RWPE2 (cell line): ENCODE measurements at regions not wholly inside any gene's neighbourhood (a gene's known extent, or its start where the extent isn't known, plus 50 kb on each side); places are given as distances from the start of the nearest gene placed in this dataset.

Experiments
- ATAC-seq: fragments of 200-7000 bp; cut with Tn5 transposase; 3 replicates; pipeline ENCODE4 v1.9.1; 2021; ENCODE audit warnings: low read depth
- DNase-seq: peaks from one replicate; pipeline ENCODE4 v3.0.0-alpha.2; 2020; ENCODE audit warnings: low spot score
- H3K27ac ChIP-seq: fragments of 450-650 bp; 2 replicates; pipeline ENCODE4 v1.5.1; 2017; ENCODE audit warnings: mild to moderate bottlenecking; ENCODE audit not compliant: poor library complexity, severe bottlenecking
- H3K27me3 ChIP-seq: fragments of 250-450 bp; sonication (Bioruptor Pico); 2 replicates; pipeline ENCODE4 v1.5.1; 2021; ENCODE audit warnings: mild to moderate bottlenecking, moderate library complexity; ENCODE audit not compliant: insufficient read depth, poor library complexity, severe bottlenecking
- H3K36me3 ChIP-seq: fragments of 250-450 bp; sonication (Bioruptor Pico); 2 replicates; pipeline ENCODE4 v1.5.1; 2020; ENCODE audit warnings: low read depth, mild to moderate bottlenecking, moderate library complexity
- H3K4me1 ChIP-seq: fragments of 250-450 bp; sonication (Bioruptor Pico); 2 replicates; pipeline ENCODE4 v1.5.1; 2021; ENCODE audit warnings: mild to moderate bottlenecking, moderate library complexity; ENCODE audit not compliant: insufficient read depth, poor library complexity, severe bottlenecking
- H3K4me3 ChIP-seq: fragments of 250-450 bp; sonication (Bioruptor Pico); 2 replicates; pipeline ENCODE4 v1.5.1; 2021; ENCODE audit warnings: mild to moderate bottlenecking, moderate library complexity; ENCODE audit not compliant: severe bottlenecking
- H3K9me3 ChIP-seq: fragments of 250-450 bp; sonication (Bioruptor Pico); 2 replicates; pipeline ENCODE4 v1.5.1; 2021; ENCODE audit warnings: mild to moderate bottlenecking, moderate library complexity; ENCODE audit not compliant: severe bottlenecking
- TF ChIP-seq, protein P1 (sequence below): fragments of 450-650 bp; IDR thresholded peaks from one replicate; pipeline ENCODE4 v1.5.1; 2017; ENCODE audit warnings: mild to moderate bottlenecking, moderate library complexity; ENCODE audit not compliant: poor library complexity, severe bottlenecking

DNA sequence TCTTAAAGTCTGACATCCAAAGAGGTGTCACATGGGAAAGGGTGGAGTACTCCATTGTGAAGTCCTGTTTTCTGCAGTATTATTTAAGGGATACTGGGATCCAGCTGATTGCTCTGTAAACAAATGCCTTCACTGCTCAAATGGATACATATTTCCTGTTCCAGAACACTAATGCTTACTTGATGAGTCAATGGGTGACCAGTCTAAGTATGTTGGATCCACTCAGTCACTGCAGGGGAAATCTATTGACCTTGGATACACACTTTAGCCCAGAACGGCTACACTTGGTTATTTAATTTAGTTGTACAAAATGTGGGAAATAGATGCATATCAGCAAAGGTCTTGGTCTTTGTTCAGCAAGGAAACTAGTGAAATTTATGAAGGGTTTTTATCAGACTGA lies 261.4 kb downstream of the MAP2K4 start:
- ATAC-seq (peak; percentile 70), DNase-seq (no peak)
- Histone ChIP-seq H3K4me1 (no peaks in the 10 kb centered on the region), H3K27ac (no peak overlapping the region), H3K36me3 (no peaks in the 10 kb centered on the region), H3K4me3 (no peak overlapping the region), H3K27me3 (no peaks in the 10 kb centered on the region), H3K9me3 (no peaks in the 10 kb centered on the region)
- TF ChIP-seq, protein P1, sequence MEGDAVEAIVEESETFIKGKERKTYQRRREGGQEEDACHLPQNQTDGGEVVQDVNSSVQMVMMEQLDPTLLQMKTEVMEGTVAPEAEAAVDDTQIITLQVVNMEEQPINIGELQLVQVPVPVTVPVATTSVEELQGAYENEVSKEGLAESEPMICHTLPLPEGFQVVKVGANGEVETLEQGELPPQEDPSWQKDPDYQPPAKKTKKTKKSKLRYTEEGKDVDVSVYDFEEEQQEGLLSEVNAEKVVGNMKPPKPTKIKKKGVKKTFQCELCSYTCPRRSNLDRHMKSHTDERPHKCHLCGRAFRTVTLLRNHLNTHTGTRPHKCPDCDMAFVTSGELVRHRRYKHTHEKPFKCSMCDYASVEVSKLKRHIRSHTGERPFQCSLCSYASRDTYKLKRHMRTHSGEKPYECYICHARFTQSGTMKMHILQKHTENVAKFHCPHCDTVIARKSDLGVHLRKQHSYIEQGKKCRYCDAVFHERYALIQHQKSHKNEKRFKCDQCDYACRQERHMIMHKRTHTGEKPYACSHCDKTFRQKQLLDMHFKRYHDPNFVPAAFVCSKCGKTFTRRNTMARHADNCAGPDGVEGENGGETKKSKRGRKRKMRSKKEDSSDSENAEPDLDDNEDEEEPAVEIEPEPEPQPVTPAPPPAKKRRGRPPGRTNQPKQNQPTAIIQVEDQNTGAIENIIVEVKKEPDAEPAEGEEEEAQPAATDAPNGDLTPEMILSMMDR: no peak

- DNase-seq (no peak), ATAC-seq (no peak)
- no peaks in the 10 kb centered on the region for H3K36me3 ChIP-seq
- TF ChIP-seq, protein P1: no peak
- H3K27me3 ChIP-seq: no peaks in the 10 kb centered on the region
- no peaks in the 10 kb centered on the region for H3K4me1 ChIP-seq
- no peak overlapping the region for H3K4me3 ChIP-seq
- H3K9me3 ChIP-seq: no peaks in the 10 kb centered on the region
- H3K27ac ChIP-seq: no peak overlapping the region
Measured at GRCh38 chr17:12287953-12288352, 267.3 kb downstream of the MAP2K4 start.

DNA sequence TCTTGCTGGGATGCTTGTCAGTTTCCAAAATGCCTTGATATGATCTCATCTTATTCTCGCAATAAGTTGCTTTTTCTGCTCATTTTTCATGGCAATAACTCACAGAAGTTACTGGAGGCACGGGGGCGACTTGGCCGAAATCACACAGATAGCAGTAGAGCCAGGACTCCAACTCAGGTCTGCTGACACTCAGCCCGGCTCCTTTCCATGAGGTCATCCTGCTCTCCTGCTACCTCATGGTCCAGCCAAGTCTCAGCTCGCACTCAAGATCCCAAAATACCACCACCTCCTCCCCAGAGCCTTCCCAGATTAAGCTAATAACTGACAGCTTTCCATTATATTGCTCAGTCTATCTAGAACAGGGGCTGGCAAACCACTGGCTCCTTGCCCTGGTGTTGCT lies 269.5 kb downstream of the MAP2K4 start:
- TF ChIP-seq, protein P1: no peak

GRCh38 chr17:12296209-12296625 lies 275.5 kb downstream of the MAP2K4 start:
- H3K27ac ChIP-seq: no peak overlapping the region
- H3K4me3 ChIP-seq: no peak overlapping the region
- no peaks in the 10 kb centered on the region for H3K36me3 ChIP-seq
- no peaks in the 10 kb centered on the region for H3K27me3 ChIP-seq
- DNase-seq: no peak
- TF ChIP-seq, protein P1: no peak
- no peak for ATAC-seq
- no peaks in the 10 kb centered on the region for H3K4me1 ChIP-seq
- no peaks in the 10 kb centered on the region for H3K9me3 ChIP-seq

More for the DNA sequence above, 269.5 kb downstream of the MAP2K4 start:
- ATAC-seq (no peak), DNase-seq (no peak)
- Histone ChIP-seq H3K9me3 (no peaks in the 10 kb centered on the region), H3K27me3 (no peaks in the 10 kb centered on the region), H3K4me1 (no peaks in the 10 kb centered on the region), H3K36me3 (no peaks in the 10 kb centered on the region), H3K4me3 (no peak overlapping the region), H3K27ac (no peak overlapping the region)

GRCh38 chr17:12301551-12301950 lies 280.9 kb downstream of the MAP2K4 start:
- no peaks in the 10 kb centered on the region for H3K4me1 ChIP-seq
- no peaks in the 10 kb centered on the region for H3K9me3 ChIP-seq
- H3K36me3 ChIP-seq: no peaks in the 10 kb centered on the region
- H3K27ac ChIP-seq: no peak overlapping the region
- ATAC-seq: no peak
- no peaks in the 10 kb centered on the region for H3K27me3 ChIP-seq
- TF ChIP-seq, protein P1: no peak
- no peak overlapping the region for H3K4me3 ChIP-seq
- DNase-seq: no peak
